ENCODE measurements at regions not wholly inside any gene's neighbourhood (a gene's known extent, or its start where the extent isn't known, plus 50 kb on each side); places are given as distances from the start of the nearest gene placed in this dataset.

DNA sequence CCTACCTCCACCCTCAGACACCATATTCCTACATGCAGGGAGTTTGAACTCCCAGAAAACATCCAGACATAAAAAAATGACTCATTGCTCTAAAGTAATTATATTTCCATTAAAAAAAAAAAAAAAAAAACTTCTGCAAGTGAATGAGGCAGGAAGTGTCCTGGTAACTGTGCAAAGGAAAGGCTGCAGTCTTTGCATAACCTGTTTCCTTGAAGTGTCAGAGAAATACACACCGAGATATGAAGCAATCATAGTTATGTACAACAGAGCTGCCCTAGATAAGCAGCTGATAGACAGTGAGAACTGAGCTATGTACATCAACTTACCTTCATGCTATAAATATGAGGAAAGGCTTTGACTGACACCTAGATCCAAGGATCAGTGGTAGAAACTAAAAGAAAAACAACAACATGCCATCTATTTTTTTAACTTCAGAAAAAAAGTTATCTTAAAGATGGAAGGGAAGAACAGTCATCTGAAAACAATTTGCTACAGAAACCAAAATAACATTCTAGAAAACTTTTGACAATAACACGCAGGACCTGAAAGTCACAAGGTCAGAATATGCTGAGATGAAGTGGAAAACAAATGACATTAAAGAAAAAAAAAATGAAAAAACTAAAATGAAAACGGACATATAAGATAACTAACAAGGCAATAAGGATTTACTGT is 263.2 kb downstream of the SEC23A start:
- no peak for DNase-seq

- no peak for DNase-seq
These were observed 264.1 kb downstream of the SEC23A start for GRCh38 chr14:38838979-38839323.

DNA sequence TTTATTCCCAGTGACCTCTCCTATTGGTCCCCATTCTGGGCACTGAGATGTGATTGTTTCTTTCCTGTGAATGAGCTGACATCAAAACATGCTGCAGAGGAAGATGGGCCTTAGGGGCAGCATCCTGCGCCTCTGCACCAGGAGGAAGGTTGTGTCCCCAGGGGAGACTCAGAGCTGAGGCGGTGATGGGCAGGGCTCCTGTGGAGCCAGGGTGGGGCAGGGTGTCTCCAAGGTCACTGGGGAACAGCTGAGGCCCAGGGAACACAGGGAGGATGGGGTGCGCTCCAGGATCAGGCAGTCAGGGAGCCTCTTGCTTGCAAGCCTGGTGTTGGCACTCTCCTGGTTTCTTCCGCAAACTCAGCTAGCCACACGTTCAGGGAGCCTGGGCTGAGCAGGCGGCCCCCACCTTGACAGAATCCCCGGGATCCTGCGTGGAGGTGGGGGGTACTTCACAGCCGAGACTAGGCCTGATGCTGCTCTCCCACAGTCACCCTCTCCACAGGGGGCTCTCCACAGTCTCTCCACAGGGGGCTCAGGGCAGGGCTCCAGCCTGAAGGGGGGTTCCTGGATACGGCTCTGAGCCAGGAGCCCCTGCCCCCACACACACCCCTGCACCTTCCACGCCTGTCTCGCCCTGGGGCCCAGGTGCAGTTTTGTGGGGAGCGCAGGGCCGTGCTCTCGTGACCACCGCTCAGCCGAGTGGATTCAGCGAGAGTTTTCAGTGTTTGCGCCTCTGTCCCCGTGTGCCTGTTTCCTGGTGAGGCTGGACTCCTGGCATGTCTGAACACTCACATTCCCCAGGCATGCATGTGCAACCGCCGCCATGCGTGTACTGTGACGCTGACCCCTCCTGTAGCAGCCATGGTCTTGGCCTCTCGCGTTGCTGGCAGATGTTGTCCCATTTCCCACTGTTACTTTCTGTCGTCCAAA is 264.7 kb downstream of the SEC23A start:
- no peak for DNase-seq

GRCh38 chr14:38837343-38838048 is 265.5 kb downstream of the SEC23A start:
- peak; percentile 10 for DNase-seq

DNA sequence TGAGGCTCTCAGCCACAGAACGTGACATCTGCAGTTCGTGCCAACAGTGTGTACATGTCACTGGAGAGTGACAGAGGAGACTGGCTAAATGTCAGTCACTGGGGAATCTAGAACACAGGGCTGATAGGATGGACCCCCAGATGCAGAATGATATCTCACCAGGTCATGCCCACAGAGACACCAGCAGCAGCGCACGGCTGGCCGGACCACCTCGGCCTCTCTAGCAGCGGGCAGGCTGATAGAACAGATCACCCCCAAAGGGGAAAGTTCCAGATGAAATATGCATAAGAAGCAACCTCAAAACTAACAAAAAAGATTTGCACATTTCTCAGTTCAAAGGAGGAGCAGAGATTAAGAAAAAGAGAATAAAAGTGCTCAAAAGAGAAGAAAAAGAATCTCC is 266.5 kb downstream of the SEC23A start:
- no peak for DNase-seq

GRCh38 chr14:38835874-38836273 is 267.2 kb downstream of the SEC23A start:
- DNase-seq: no peak

- no peak for DNase-seq
These were observed 274.7 kb downstream of the SEC23A start for GRCh38 chr14:38828183-38828827.

GRCh38 chr14:38824706-38825105 is 278.3 kb downstream of the SEC23A start:
- DNase-seq: no peak

- DNase-seq: no peak
These were observed 284.5 kb downstream of the SEC23A start for GRCh38 chr14:38818555-38818954.

GRCh38 chr14:38808734-38809455 is 294.1 kb downstream of the SEC23A start:
- peak; percentile 7 for DNase-seq

DNA sequence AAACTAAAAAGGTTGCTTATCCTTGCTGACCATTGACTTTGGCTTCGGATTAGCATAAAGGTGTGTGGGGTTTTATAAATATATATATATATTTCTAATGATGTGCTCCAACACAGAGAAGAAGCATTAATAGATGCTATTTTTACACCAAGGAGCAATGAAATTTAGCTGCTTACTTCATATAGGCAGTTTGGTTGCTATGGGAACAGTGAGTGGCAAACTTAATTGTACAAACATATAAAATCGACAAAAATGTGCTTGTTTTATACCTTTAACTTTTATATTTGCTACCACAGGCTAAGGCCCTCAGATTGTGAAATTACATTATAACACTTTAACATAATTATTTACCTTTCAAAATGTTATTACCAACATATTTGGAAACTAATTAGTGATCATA is 303.4 kb downstream of the SEC23A start:
- no peak for DNase-seq

DNA sequence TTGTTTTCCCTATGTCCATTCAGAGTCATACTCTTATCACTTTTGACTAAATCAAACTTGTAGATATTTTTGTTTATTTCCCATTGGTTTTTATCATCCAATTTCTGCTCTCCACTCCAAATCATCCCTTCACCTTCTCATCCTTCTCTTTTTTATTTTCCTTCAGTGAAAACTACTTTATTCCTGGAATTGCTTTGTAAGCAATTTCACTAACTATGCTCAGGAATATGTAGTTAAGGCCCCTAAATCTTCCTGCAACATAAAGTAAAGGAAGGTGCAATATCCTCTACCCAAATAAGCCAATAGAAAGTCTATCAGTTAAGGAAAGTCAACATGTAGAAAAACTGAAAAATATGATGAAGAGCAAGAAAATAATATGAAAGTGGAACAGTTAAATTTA is 308.4 kb downstream of the SEC23A start:
- DNase-seq: no peak

DNA sequence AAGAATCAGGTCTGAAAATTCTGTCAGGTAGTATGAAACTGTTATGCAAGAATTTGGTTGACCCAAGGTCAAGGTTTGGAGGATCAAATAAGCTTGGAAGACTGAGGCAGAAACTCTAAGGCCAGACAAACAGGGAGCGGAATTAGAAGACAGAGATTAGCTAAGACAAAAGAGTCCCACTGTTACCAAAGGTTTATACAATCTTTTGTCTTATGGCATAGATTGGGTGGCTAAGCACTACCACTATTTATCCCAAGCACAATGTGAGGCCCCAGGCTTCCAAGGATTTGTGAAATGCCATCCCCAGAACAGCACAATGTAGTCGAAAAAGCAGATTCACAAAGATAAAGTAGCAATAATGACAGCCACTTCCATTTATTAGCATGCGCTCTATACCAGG is 311.2 kb downstream of the SEC23A start:
- no peak for DNase-seq

GRCh38 chr14:38790916-38791315 is 312.1 kb downstream of the SEC23A start:
- DNase-seq: no peak

- no peak for DNase-seq
These were observed 313.2 kb downstream of the SEC23A start for GRCh38 chr14:38789805-38790204.

DNA sequence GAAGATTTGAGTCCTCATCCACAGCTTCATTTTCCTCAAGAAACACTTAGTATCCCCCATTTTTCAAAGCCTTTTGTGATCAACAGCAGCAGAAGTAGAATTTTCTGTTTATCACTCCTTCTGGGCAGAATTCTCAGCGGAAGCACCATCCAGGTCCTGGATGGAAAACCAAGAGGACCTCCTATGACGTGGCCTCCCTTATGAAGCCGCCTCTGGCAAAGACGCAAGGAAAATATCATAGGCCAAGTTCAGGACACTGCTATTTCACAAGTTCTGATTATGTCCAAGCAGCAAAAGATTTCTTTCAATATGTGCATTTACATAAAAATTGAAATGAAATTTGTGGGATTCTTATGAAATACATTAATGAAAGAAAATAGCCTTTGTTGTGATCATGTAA is 315.0 kb downstream of the SEC23A start:
- DNase-seq: no peak

- DNase-seq: no peak
These were observed 316.1 kb downstream of the SEC23A start for GRCh38 chr14:38786921-38787320.

- DNase-seq: no peak
These were observed 325.6 kb downstream of the SEC23A start for GRCh38 chr14:38777401-38777800.

DNA sequence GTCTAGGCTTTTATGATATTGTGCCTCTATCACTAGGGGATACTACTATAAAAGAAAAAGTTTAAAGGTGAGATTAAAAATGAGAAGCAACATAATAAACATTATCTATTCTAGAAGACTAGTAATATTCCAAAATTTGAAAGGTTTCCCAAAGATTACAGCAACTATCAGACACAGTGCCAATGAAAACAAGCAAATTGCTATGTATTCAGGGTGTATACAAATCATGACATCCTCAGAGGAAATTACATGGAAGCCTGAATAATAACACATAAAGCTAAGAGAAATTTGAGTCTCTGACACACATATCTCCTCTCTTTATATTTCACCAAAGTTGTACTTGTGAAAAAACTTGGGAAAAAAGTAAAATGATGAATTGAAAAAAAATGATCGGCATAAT is 327.0 kb downstream of the SEC23A start:
- DNase-seq: no peak

GRCh38 chr14:38774162-38774561 is 328.9 kb downstream of the SEC23A start:
- no peak for DNase-seq

DNA sequence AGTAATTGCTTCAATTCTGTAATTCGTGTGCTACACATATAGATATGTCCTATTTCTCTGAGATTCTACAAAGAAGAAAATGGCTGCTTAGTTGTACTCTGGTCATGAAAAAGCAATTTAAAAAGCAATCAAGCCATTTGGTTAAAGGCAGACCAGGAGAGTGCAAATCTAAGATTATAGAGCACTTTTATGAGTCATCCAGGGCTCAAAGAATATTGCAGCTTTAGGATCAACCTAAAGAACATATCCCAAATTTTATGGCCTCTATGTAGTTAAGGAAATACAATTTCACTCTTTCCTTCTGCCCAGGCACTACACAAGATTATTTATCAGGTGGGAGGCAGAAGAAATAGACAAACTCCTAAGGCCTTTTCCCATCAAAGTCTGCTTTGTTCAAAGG is 332.8 kb downstream of the SEC23A start:
- DNase-seq: no peak

- no peak for DNase-seq
These were observed 340.2 kb downstream of the SEC23A start for GRCh38 chr14:38762845-38763244.

DNA sequence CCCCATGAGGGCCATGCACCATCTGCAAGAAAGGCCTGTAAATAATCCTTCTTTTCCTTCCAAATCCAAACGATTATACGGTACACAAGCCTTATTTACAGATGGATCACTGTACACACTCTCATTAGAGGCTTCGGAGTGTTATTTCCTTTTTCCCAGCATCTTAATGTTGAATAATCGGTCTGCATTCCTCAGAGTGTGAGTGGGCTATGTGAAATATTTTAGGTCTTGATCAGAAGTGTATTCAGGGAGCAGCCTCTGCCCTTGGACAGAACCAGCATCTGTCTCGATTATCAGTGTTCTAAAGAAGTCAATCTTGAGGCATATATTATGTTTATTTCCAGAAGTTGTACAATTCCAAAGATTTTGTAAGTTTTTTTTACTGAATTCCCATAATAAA is 340.6 kb downstream of the SEC23A start:
- DNase-seq: no peak

All from NCI-H69 (cell line).